Transverse colon (tissue), 4 donors: ENCODE measurements at regions not wholly inside any gene's neighbourhood (a gene's known extent, or its start where the extent isn't known, plus 50 kb on each side); places are given as distances from the start of the nearest gene placed in this dataset.

Experiments
- DNase-seq: peaks from one replicate; pipeline ENCODE4 v3.0.0-alpha.2; 2019
- H3K27ac ChIP-seq, 4 donors: fragments of 200-600 bp; sonication (generic); 2 replicates each; pipeline ENCODE4 v1.5.1; 2016 to 2018; ENCODE audit warnings: inconsistent platforms in 4 of 4
- H3K27me3 ChIP-seq: fragments of 200-600 bp; sonication (generic); 2 replicates; pipeline ENCODE4 v1.5.1; 2017; ENCODE audit warnings: inconsistent platforms
- H3K36me3 ChIP-seq, 4 donors: fragments of 200-600 bp; sonication (generic); 2 replicates each; pipeline ENCODE4 v1.5.1; 2017 to 2019; ENCODE audit warnings: inconsistent platforms in 4 of 4
- H3K4me1 ChIP-seq, 4 donors: fragments of 200-600 bp; sonication (generic); 2 replicates each; pipeline ENCODE4 v1.5.1; 2017 to 2020; ENCODE audit warnings: inconsistent platforms in 4 of 4
- H3K4me3 ChIP-seq, 4 donors: fragments of 200-600 bp; sonication (generic); 1 replicate in 1 of 4; 2 replicates in 3 of 4; pipeline versions ENCODE4 v1.5.1 to v1.6.1; 2017 to 2019; ENCODE audit warnings: inconsistent platforms in 4 of 4
- H3K9me3 ChIP-seq, 2 donors: fragments of 200-600 bp; sonication (generic); 2 replicates each; pipeline ENCODE4 v1.5.1; 2017 to 2019; ENCODE audit warnings: inconsistent platforms in 2 of 2
- CTCF ChIP-seq, 5 experiments: fragments of 200-600 bp in 3 of 5; fragments of 450-650 bp in 2 of 5; sonication (generic) in 3 of 5; IDR thresholded peaks; 1 replicate in 2 of 5; 2 replicates in 3 of 5; pipeline ENCODE4 v1.5.1; 2016 to 2017; ENCODE audit warnings: antibody characterized with exemption in 5 of 5, inconsistent platforms in 3 of 5, mild to moderate bottlenecking in 2 of 5, moderate library complexity in 1 of 5
- EP300 ChIP-seq: sonication (generic); formaldehyde crosslinking; IDR thresholded peaks from one replicate; pipeline ENCODE4 v1.6.1; 2017; ENCODE audit warnings: antibody characterized with exemption, low read depth
- POLR2A ChIP-seq: fragments of 450-650 bp; IDR thresholded peaks from one replicate; pipeline ENCODE4 v1.6.1; 2016; ENCODE audit warnings: antibody characterized with exemption, mild to moderate bottlenecking, moderate library complexity
- POLR2AphosphoS5 ChIP-seq, 3 donors: sonication (generic); formaldehyde crosslinking; IDR thresholded peaks; one replicate each; pipeline ENCODE4 v1.6.1; 2016; ENCODE audit warnings: antibody characterized with exemption in 3 of 3
- WGBS, 2 donors: methylation state at CpG; one replicate each; pipeline ENCODE4 v1.1.5; 2018; ENCODE audit warnings: low coverage in 1 of 2; 5-methylcytosine and 5-hydroxymethylcytosine counted together
- in situ Hi-C, 4 donors: fragments of 200-750 bp; cut with MboI; loops; one replicate each; pipeline versions ENCODE4 v1.15.0 to v1.15.1; 2017; ENCODE audit warnings: low sequenced_read_pairs in 3 of 4, low pct_ligation_motif_present in 1 of 4, low pct_unique_long_range_greater_than_20kb in 1 of 4
- intact Hi-C: fragments of 100-400 bp; cut with DNase I; formaldehyde crosslinking; loops from one replicate; pipeline ENCODE4 v1.15.1; 2023; ENCODE audit warnings: low total_unique reads

- intact Hi-C loops (no loop called here), in situ Hi-C loops (no loop called here)
- no peak for TF ChIP-seq POLR2AphosphoS5 (IDR thresholded peaks at IDR 0.05)
- no peak for TF ChIP-seq CTCF (IDR thresholded peaks at IDR 0.05)
- TF ChIP-seq EP300: no peak
- TF ChIP-seq POLR2A: no peak
- Histone ChIP-seq H3K27ac (no peak overlapping the region), H3K9me3 (no peaks in the 10 kb centered on the region), H3K27me3 (no peaks in the 10 kb centered on the region), H3K4me3 (no peak overlapping the region), H3K4me1 (no peaks in the 10 kb centered on the region), H3K36me3 (no peaks in the 10 kb centered on the region)
- WGBS, 2 donors: 90 to 94% methylated on average over 13 to 14 of the region's 14 CpGs
- no peak for DNase-seq
These were observed 323.0 kb downstream of the MYCN start for GRCh38 chr2:16263241-16263890.

DNA sequence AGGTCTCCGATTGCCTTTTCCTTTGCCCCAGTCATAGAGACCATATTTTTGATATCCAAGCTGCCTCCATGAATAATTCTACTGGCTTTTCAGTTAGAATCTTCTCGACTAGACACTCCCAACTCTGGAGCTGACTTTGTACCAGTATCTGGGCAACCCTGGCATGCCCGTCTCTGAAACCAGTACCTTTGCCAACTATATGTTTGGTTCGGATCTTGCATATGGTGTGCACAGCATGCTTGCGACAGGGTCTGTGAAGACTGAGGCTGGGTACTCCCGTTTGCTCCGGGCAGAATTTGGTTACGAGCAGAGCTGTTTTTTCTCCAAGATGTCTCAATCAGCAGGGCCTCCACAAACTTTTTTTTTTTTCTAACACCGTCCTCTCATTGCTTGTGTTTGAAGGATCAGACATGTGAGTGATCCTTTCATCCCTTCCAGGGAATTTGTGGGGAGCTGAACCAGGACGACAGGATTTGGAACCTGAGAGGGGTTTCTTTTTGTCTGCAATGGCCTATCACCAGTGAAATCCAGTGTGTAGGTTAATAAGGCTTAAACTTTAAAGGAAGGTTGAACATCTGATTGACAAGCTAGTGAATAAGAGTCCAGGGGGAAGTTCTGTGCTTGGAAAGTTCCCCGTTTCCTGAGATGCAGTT is 322.3 kb downstream of the MYCN start:
- TF ChIP-seq EP300 (no peak), CTCF (IDR thresholded peaks at IDR 0.05) (no peak), POLR2A (no peak), POLR2AphosphoS5 (IDR thresholded peaks at IDR 0.05) (no peak)
- Histone ChIP-seq H3K4me1 (no peaks in the 10 kb centered on the region), H3K4me3 (no peak overlapping the region), H3K27ac (no peak overlapping the region), H3K9me3 (no peaks in the 10 kb centered on the region), H3K27me3 (no peaks in the 10 kb centered on the region), H3K36me3 (no peaks in the 10 kb centered on the region)
- in situ Hi-C loops: no loop called here
- DNase-seq: no peak
- 74 to 81% methylated on average over 7 to 11 of the region's 11 CpGs for WGBS, 2 donors
- intact Hi-C loops: no loop called here

DNA sequence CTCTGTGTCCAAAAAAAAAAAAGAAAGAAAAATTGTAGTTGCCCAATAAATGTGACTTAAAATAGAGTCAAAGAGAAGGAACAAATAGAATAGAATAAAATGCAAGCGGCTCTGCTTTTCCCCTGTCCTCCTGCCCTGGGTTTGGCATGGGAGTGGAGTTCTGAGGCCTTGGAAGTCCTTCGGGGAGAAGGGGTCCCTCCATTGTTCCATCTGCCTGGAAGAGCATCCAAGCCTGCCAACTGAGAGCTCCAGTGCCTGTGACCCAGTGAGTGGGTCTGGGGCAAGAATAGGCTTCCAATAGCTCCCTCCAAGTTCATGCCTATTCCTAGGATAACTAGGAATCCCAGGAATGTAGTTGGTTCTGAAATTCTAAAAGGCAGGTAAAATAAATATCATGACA is 321.4 kb downstream of the MYCN start:
- Histone ChIP-seq H3K4me3 (no peak overlapping the region), H3K27me3 (no peaks in the 10 kb centered on the region), H3K27ac (no peak overlapping the region), H3K4me1 (no peaks in the 10 kb centered on the region), H3K9me3 (no peaks in the 10 kb centered on the region), H3K36me3 (no peaks in the 10 kb centered on the region)
- in situ Hi-C loops: no loop called here
- 98% methylated on average over 2 of the region's 2 CpGs; no CpG with 5 or more reads in 1 of the 2 donors for WGBS, 2 donors
- TF ChIP-seq POLR2A (no peak), POLR2AphosphoS5 (IDR thresholded peaks at IDR 0.05) (no peak), EP300 (no peak), CTCF (IDR thresholded peaks at IDR 0.05) (no peak)
- no peak for DNase-seq
- intact Hi-C loops: no loop called here

- no peaks in the 10 kb centered on the region for H3K4me1 ChIP-seq
- in situ Hi-C loops (no loop called here), intact Hi-C loops (no loop called here)
- H3K4me3 ChIP-seq: no peak overlapping the region
- no peak overlapping the region for H3K27ac ChIP-seq
- H3K36me3 ChIP-seq: no peaks in the 10 kb centered on the region
- H3K9me3 ChIP-seq: no peaks in the 10 kb centered on the region
- no peak for TF ChIP-seq POLR2AphosphoS5 (IDR thresholded peaks at IDR 0.05)
- no peak for TF ChIP-seq POLR2A
- no peak for TF ChIP-seq CTCF (IDR thresholded peaks at IDR 0.05)
- no peak for TF ChIP-seq EP300
- no peaks in the 10 kb centered on the region for H3K27me3 ChIP-seq
- WGBS, 2 donors: 71 to 88% methylated on average over 2 to 3 of the region's 3 CpGs
- no peak for DNase-seq
These were observed 320.7 kb downstream of the MYCN start for GRCh38 chr2:16261071-16261470.
